ENCODE measurements at regions not wholly inside any gene's neighbourhood (a gene's known extent, or its start where the extent isn't known, plus 50 kb on each side); places are given as distances from the start of the nearest gene placed in this dataset.

DNA sequence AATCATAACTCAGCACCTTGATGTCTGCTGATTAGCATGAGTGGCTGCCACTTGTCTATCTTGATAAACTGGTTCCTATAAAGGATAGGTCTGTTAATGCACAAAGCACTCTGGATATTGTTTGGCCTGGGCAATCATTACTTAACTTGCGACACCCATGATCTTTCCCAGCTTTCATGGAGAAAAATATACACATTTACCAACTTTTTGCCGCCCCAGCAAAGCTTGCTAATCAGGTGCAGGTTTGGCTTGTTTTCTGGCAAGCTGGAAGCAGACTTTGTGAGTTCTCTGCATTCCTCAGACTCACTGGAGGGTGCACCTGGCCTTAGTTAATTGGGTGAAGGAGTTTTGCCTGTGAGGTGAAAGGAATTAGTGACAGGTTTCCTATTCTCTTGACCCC lies 1126.4 kb upstream of the FLRT2 start:
- DNase-seq (ENCODE audit: low spot score) = no peak
- in situ Hi-C loops (cut with MboI; ENCODE audit: low pct_unique_long_range_greater_than_20kb, low sequenced_read_pairs, unreplicated experiment) = no loop called here
- TF ChIP-seq, protein P1, sequence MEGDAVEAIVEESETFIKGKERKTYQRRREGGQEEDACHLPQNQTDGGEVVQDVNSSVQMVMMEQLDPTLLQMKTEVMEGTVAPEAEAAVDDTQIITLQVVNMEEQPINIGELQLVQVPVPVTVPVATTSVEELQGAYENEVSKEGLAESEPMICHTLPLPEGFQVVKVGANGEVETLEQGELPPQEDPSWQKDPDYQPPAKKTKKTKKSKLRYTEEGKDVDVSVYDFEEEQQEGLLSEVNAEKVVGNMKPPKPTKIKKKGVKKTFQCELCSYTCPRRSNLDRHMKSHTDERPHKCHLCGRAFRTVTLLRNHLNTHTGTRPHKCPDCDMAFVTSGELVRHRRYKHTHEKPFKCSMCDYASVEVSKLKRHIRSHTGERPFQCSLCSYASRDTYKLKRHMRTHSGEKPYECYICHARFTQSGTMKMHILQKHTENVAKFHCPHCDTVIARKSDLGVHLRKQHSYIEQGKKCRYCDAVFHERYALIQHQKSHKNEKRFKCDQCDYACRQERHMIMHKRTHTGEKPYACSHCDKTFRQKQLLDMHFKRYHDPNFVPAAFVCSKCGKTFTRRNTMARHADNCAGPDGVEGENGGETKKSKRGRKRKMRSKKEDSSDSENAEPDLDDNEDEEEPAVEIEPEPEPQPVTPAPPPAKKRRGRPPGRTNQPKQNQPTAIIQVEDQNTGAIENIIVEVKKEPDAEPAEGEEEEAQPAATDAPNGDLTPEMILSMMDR (IDR thresholded peaks at IDR 0.05; ENCODE audit: extremely low read depth, insufficient read depth, missing control alignments) = no peak

DNA sequence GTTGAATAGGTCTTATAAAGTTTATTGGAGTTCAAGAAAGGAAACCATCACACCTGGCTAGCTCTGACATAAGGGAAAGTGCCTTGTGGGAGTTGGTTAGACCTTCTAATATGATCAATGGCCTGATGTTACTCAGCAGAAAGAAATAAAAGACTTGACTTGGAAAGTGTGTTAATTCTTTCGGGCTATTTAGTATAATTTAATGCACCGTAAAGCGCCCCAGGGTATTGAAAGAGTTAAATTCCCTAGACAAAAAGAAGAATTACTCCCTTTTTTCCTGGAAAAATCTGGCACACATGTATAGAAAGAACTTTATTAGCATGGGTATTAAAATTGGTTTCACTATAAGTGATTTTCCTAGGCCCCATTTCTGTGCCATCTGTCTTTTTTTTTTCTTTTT lies 1125.7 kb upstream of the FLRT2 start:
- TF ChIP-seq, protein P1 (IDR thresholded peaks at IDR 0.05; ENCODE audit: extremely low read depth, insufficient read depth, missing control alignments) = no peak
- DNase-seq (ENCODE audit: low spot score) = no peak
- in situ Hi-C loops (cut with MboI; ENCODE audit: low pct_unique_long_range_greater_than_20kb, low sequenced_read_pairs, unreplicated experiment) = no loop called here

DNA sequence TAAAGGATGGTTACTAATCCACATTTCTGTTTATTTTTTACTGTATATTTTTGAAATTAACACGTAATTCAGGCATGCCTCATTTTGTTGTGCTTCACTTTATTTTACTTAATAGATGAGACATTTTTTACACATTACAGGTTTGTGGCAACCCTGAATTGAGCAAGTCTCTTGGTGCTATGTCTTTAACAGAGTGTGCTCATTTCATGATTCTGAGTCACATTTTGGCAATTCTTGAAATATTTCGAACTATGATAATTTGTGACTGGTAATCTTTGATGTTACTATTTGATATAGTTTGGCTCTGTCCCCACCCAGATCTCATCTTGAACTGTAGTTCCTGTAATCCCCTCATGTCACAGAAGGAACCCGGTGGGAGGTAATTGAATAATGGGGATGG lies 1120.5 kb upstream of the FLRT2 start:
- in situ Hi-C loops (cut with MboI; ENCODE audit: low pct_unique_long_range_greater_than_20kb, low sequenced_read_pairs, unreplicated experiment) = no loop called here
- DNase-seq (ENCODE audit: low spot score) = no peak

DNA sequence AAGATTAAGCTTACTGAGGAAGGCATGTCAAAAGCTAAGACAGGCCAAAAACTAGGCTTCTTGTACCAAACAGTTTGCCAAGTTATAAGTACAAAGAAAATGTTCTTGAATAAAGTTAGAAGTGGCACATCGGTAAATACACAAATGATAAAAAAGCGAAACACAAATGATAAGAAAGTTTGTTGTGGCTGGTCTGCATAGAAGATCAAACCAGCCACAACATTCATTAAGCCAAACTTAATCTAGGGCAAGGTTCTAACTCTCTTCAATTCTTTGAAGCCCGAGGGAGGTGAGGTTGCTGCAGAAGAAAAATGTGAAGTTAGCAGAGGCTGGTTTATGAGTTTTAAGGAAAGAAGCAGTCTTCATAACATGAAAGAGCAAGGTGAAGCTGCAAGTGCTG lies 1119.6 kb upstream of the FLRT2 start:
- TF ChIP-seq, protein P1 (IDR thresholded peaks at IDR 0.05; ENCODE audit: extremely low read depth, insufficient read depth, missing control alignments) = no peak
- DNase-seq (ENCODE audit: low spot score) = no peak
- in situ Hi-C loops (cut with MboI; ENCODE audit: low pct_unique_long_range_greater_than_20kb, low sequenced_read_pairs, unreplicated experiment) = no loop called here

More for the DNA sequence above, 1120.5 kb upstream of the FLRT2 start:
- TF ChIP-seq, protein P1 (IDR thresholded peaks at IDR 0.05; ENCODE audit: extremely low read depth, insufficient read depth, missing control alignments) = no peak

DNA sequence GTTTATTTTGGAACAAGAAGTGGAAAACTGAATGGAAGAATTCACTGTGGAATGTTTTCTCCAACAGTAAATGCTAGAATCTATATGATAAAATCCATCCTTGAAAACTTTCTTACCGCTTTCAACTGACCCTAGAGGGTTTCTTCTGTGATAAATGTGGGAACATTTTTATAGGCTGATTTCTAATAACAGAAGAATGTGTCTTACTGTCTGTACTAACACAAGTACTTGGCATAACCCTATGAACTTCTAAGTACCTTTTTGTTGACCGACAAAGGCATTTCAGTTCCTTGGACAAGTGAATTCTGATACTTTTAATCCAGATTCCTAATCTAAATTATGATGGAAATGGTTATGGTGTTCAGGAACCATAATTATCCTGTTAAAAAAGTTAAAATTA lies 1109.7 kb upstream of the FLRT2 start:
- TF ChIP-seq, protein P1 (IDR thresholded peaks at IDR 0.05; ENCODE audit: extremely low read depth, insufficient read depth, missing control alignments) = no peak
- in situ Hi-C loops (cut with MboI; ENCODE audit: low pct_unique_long_range_greater_than_20kb, low sequenced_read_pairs, unreplicated experiment) = no loop called here

DNA sequence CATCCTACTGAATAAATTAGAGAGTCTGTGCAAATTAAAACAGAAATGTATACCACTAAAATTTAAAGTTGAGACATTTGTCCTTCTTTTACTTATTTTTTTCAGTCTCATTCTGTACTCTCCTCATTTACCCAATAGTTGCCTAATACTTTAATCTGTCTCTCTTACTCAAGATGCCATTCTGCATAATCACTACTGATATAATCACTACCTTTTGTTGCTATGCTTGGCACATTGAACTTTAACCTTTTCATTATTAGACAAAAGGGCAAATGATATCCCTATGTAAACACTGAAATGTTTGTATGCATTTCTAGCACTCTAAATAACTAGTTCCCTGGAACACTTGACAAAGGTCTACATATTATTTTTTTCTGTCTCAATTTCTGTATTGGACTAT lies 1108.3 kb upstream of the FLRT2 start:
- in situ Hi-C loops (cut with MboI; ENCODE audit: low pct_unique_long_range_greater_than_20kb, low sequenced_read_pairs, unreplicated experiment) = no loop called here
- no peak for DNase-seq (ENCODE audit: low spot score)
- TF ChIP-seq, protein P1 (IDR thresholded peaks at IDR 0.05; ENCODE audit: extremely low read depth, insufficient read depth, missing control alignments) = no peak

More for the DNA sequence above, 1109.7 kb upstream of the FLRT2 start:
- no peak for DNase-seq (ENCODE audit: low spot score)

DNA sequence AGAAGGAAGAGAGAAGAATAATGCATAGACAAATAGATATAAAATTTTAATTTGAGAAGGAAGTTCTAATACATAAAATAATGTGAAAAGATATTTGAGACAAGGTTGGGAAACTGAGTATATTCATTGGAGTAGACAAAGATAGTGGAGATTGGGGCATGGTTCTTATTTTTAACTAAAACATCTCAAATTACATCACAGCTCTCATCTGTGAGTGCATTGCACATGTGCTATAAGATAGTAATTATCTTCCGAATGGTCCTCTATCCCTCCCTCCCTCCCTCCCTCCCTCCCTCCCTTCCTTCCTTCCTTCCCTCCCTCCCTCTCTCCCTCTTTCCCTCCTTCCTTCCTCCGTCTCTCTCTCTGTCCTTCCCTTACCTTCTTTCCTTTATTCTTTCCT lies 1104.0 kb upstream of the FLRT2 start:
- in situ Hi-C loops (cut with MboI; ENCODE audit: low pct_unique_long_range_greater_than_20kb, low sequenced_read_pairs, unreplicated experiment) = no loop called here
- DNase-seq (ENCODE audit: low spot score) = no peak

More for the DNA sequence above, 1104.0 kb upstream of the FLRT2 start:
- TF ChIP-seq, protein P1 (IDR thresholded peaks at IDR 0.05; ENCODE audit: extremely low read depth, insufficient read depth, missing control alignments) = no peak
